ENCODE measurements at regions not wholly inside any gene's neighbourhood (a gene's known extent, or its start where the extent isn't known, plus 50 kb on each side); places are given as distances from the start of the nearest gene placed in this dataset.

DNA sequence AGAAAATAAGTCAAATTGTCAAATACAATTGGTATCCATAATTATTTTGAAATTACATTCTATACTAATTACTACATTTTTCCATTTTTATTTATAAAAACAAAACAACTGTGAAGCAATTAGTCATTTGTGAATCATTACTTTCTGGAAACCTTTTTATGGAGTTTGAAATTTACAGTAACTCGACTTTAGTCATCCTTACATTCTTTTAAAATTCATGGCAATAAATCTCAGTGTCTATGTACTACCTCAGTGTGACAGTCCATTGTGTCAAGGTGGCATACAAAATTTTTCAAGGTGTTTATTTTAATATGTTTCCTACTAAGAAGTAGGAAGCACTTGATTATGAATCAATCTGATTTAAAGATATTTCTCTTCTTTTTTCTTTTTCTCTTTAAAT lies 1949.4 kb upstream of the RAG2 start:
- no peak for TF ChIP-seq BHLHE40 (IDR thresholded peaks at IDR 0.05; ENCODE audit: borderline replicate concordance)
- TF ChIP-seq FOXM1 (IDR thresholded peaks at IDR 0.05; ENCODE audit: borderline replicate concordance): no peak
- TF ChIP-seq ELF4 (IDR thresholded peaks at IDR 0.05): no peak
- no peak for TF ChIP-seq L3MBTL2 (conservative IDR thresholded peaks at IDR 0.05)
- no peak for TF ChIP-seq SUZ12 (IDR thresholded peaks at IDR 0.05)
- TF ChIP-seq TARDBP (IDR thresholded peaks at IDR 0.05): no peak
- TF ChIP-seq FOXA1 (IDR thresholded peaks at IDR 0.05): no peak
- no peak for TF ChIP-seq HDGF (IDR thresholded peaks at IDR 0.05; ENCODE audit: borderline replicate concordance)
- no peak for TF ChIP-seq NFRKB (IDR thresholded peaks at IDR 0.05)
- TF ChIP-seq CTBP1 (IDR thresholded peaks at IDR 0.05; ENCODE audit: borderline replicate concordance): no peak
- no peak for TF ChIP-seq SP1 (IDR thresholded peaks at IDR 0.05)
